ENCODE measurements at regions not wholly inside any gene's neighbourhood (a gene's known extent, or its start where the extent isn't known, plus 50 kb on each side); places are given as distances from the start of the nearest gene placed in this dataset.

GRCh38 chr3:103510760-103511159 is 1075.9 kb downstream of the ZPLD1 start:
- no peak for TF ChIP-seq RCOR1 (IDR thresholded peaks at IDR 0.05; ENCODE audit: low read depth, low read length)
- TF ChIP-seq, protein P1, sequence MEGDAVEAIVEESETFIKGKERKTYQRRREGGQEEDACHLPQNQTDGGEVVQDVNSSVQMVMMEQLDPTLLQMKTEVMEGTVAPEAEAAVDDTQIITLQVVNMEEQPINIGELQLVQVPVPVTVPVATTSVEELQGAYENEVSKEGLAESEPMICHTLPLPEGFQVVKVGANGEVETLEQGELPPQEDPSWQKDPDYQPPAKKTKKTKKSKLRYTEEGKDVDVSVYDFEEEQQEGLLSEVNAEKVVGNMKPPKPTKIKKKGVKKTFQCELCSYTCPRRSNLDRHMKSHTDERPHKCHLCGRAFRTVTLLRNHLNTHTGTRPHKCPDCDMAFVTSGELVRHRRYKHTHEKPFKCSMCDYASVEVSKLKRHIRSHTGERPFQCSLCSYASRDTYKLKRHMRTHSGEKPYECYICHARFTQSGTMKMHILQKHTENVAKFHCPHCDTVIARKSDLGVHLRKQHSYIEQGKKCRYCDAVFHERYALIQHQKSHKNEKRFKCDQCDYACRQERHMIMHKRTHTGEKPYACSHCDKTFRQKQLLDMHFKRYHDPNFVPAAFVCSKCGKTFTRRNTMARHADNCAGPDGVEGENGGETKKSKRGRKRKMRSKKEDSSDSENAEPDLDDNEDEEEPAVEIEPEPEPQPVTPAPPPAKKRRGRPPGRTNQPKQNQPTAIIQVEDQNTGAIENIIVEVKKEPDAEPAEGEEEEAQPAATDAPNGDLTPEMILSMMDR (IDR thresholded peaks at IDR 0.05): no peak
- TF ChIP-seq CBX8 (IDR thresholded peaks at IDR 0.05): no peak
- no peak for TF ChIP-seq POLR2A (IDR thresholded peaks at IDR 0.05; ENCODE audit: low read length)

Measured in A549 (cell line).